IMR-90 (cell line): ENCODE measurements at regions not wholly inside any gene's neighbourhood (a gene's known extent, or its start where the extent isn't known, plus 50 kb on each side); places are given as distances from the start of the nearest gene placed in this dataset.

Experiments
- ATAC-seq: fragments of 200-7000 bp; cut with Tn5 transposase; 2 replicates; pipeline ENCODE4 v1.9.1; 2020; ENCODE audit warnings: low read depth, mild to moderate bottlenecking, moderate library complexity
- BruUV-seq: library from RNA; stranded (reverse); fragments of 400-500 nt; replicated peaks from 2 replicates; lab custom pipeline; 2021; lab: Mats Ljungman, UMichigan
- CTCF ChIA-PET: fragments of 300-600 bp; formaldehyde crosslinking; extraction: SDS; loops from one replicate; lab custom pipeline; 2021; ENCODE audit warnings: antibody characterized with exemption; lab: Yijun Ruan, JAX
- POLR2A ChIA-PET: fragments of 300-600 bp; sonication (Branson Sonifier 250); formaldehyde crosslinking; loops from one replicate; lab custom pipeline; 2022; ENCODE audit warnings: antibody characterized with exemption; ENCODE audit not compliant: unreplicated experiment; lab: Charles Lee
- DNase-seq: peaks from one replicate; pipeline ENCODE4 v3.0.0; 2013
- H2AFZ ChIP-seq: replicated peaks from 2 replicates; pipeline ENCODE3; 2013; ENCODE audit warnings: low read length, mild to moderate bottlenecking; ENCODE audit not compliant: poor library complexity
- H2AK5ac ChIP-seq: 2 replicates; pipeline ENCODE4 v1.6.1; 2013; ENCODE audit warnings: low read depth, low read length, inconsistent platforms
- H2AK9ac ChIP-seq: replicated peaks from 2 replicates; pipeline ENCODE3; 2013; ENCODE audit warnings: mild to moderate bottlenecking, low read depth, low read length, moderate library complexity; ENCODE audit not compliant: poor library complexity
- H2BK120ac ChIP-seq: 2 replicates; pipeline ENCODE4 v1.6.1; 2013; ENCODE audit warnings: low read depth, low read length, inconsistent platforms
- H2BK15ac ChIP-seq: 3 replicates; pipeline ENCODE4 v1.6.1; 2013; ENCODE audit warnings: low read depth, low read length, inconsistent platforms
- H2BK20ac ChIP-seq: 2 replicates; pipeline ENCODE4 v1.6.1; 2013; ENCODE audit warnings: low read depth, mild to moderate bottlenecking, inconsistent platforms, low read length, moderate library complexity
- H2BK5ac ChIP-seq: 2 replicates; pipeline ENCODE4 v1.6.1; 2013; ENCODE audit warnings: mild to moderate bottlenecking, low read depth, low read length, inconsistent platforms; ENCODE audit not compliant: poor library complexity, severe bottlenecking
- H3K14ac ChIP-seq: replicated peaks from 2 replicates; pipeline ENCODE4 v1.6.1; 2013; ENCODE audit warnings: low read depth, low read length, inconsistent platforms
- H3K18ac ChIP-seq: 2 replicates; pipeline ENCODE4 v1.6.1; 2013; ENCODE audit warnings: low read depth, low read length, control low read depth
- H3K23ac ChIP-seq: 2 replicates; pipeline ENCODE4 v1.6.1; 2013; ENCODE audit warnings: low read depth, low read length, inconsistent platforms
- H3K27ac ChIP-seq: 2 replicates; pipeline ENCODE4 v1.5.1; 2013; ENCODE audit warnings: mild to moderate bottlenecking, control low read depth, low read length; ENCODE audit not compliant: insufficient read depth
- H3K27me3 ChIP-seq: 2 replicates; pipeline ENCODE4 v1.6.1; 2013; ENCODE audit warnings: low read length; ENCODE audit not compliant: control insufficient read depth, insufficient read depth
- H3K36me3 ChIP-seq: 2 replicates; pipeline ENCODE4 v1.6.1; 2013; ENCODE audit warnings: low read length, mixed read lengths; ENCODE audit not compliant: control insufficient read depth, insufficient read depth
- H3K4ac ChIP-seq: 2 replicates; pipeline ENCODE4 v1.6.1; 2013; ENCODE audit warnings: low read depth, low read length, inconsistent platforms
- H3K4me1 ChIP-seq: 2 replicates; pipeline ENCODE4 v1.6.1; 2013; ENCODE audit warnings: low read length, mixed read lengths; ENCODE audit not compliant: control insufficient read depth, insufficient read depth
- H3K4me2 ChIP-seq: 2 replicates; pipeline ENCODE4 v1.6.1; 2013; ENCODE audit warnings: low read depth, mild to moderate bottlenecking, control low read depth, low read length, moderate library complexity
- H3K4me3 ChIP-seq: 2 replicates; pipeline ENCODE4 v1.5.1; 2013; ENCODE audit warnings: low read depth, mild to moderate bottlenecking, control low read depth, low read length, moderate library complexity; ENCODE audit not compliant: insufficient read depth
- H3K56ac ChIP-seq: 2 replicates; pipeline ENCODE4 v1.6.1; 2013; ENCODE audit warnings: low read length, inconsistent platforms; ENCODE audit not compliant: insufficient read depth; ENCODE audit errors: extremely low read depth
- H3K79me1 ChIP-seq, 2 experiments: 2 replicates each; pipeline ENCODE4 v1.6.1; 2013; ENCODE audit warnings: low read length in 2 of 2, inconsistent platforms in 1 of 2, low read depth in 1 of 2
- H3K9ac ChIP-seq: 2 replicates; pipeline ENCODE4 v1.6.1; 2013; ENCODE audit warnings: low read depth, low read length, control low read depth
- H3K9me1 ChIP-seq: 2 replicates; pipeline ENCODE4 v1.6.1; 2013; ENCODE audit warnings: low read length, inconsistent platforms; ENCODE audit not compliant: insufficient read depth
- H3K9me3 ChIP-seq: 2 replicates; pipeline ENCODE4 v1.6.1; 2013; ENCODE audit warnings: low read length; ENCODE audit not compliant: control insufficient read depth, insufficient read depth
- H4K20me1 ChIP-seq: 2 replicates; pipeline ENCODE4 v1.6.1; 2013; ENCODE audit warnings: low read length, inconsistent platforms; ENCODE audit not compliant: insufficient read depth
- H4K5ac ChIP-seq: 2 replicates; pipeline ENCODE4 v1.6.1; 2013; ENCODE audit warnings: mild to moderate bottlenecking, low read depth, low read length, control low read depth
- H4K8ac ChIP-seq, 2 experiments: 2 replicates each; pipeline ENCODE4 v1.6.1; 2013; ENCODE audit warnings: low read depth in 2 of 2, low read length in 2 of 2, control low read depth in 1 of 2, inconsistent platforms in 1 of 2
- H4K91ac ChIP-seq: 2 replicates; pipeline ENCODE4 v1.6.1; 2013; ENCODE audit warnings: low read depth, low read length, inconsistent platforms; ENCODE audit not compliant: insufficient read depth
- BHLHE40 ChIP-seq: fragments of 150-350 bp; IDR thresholded peaks from 2 replicates; pipeline ENCODE4 v1.6.1; 2016; ENCODE audit warnings: mild to moderate bottlenecking, low read depth, low read length
- CEBPB ChIP-seq: IDR thresholded peaks from 2 replicates; pipeline ENCODE4 v1.6.1; 2012; ENCODE audit warnings: low read depth, low read length, improper control_type of control experiment
- CHD1 ChIP-seq: IDR thresholded peaks from 2 replicates; pipeline ENCODE4 v1.6.1; 2012; ENCODE audit warnings: low read depth, low read length, improper control_type of control experiment
- FOS ChIP-seq: fragments of 150-350 bp; IDR thresholded peaks from 2 replicates; pipeline ENCODE4 v1.6.1; 2016; ENCODE audit warnings: low read depth, low read length
- MAFK ChIP-seq: IDR thresholded peaks from 2 replicates; pipeline ENCODE4 v1.6.1; 2012; ENCODE audit warnings: low read depth, low read length, improper control_type of control experiment
- MXI1 ChIP-seq: IDR thresholded peaks from 2 replicates; pipeline ENCODE4 v1.6.1; 2012; ENCODE audit warnings: low read depth, mild to moderate bottlenecking, low read length, moderate library complexity, borderline replicate concordance
- NFE2L2 ChIP-seq: fragments of 150-350 bp; IDR thresholded peaks from 2 replicates; pipeline ENCODE4 v1.6.1; 2016; ENCODE audit warnings: low read depth, mild to moderate bottlenecking, low read length
- POLR2A ChIP-seq: IDR thresholded peaks from 2 replicates; pipeline ENCODE4 v1.6.1; 2012; ENCODE audit warnings: mild to moderate bottlenecking, low read depth, low read length
- RAD21 ChIP-seq: IDR thresholded peaks from 2 replicates; pipeline ENCODE4 v1.6.1; 2012; ENCODE audit warnings: low read length, improper control_type of control experiment
- RCOR1 ChIP-seq: IDR thresholded peaks from 2 replicates; pipeline ENCODE4 v1.6.1; 2012; ENCODE audit warnings: mild to moderate bottlenecking, low read length, improper control_type of control experiment; ENCODE audit not compliant: insufficient replicate concordance
- RFX5 ChIP-seq: IDR thresholded peaks from 2 replicates; pipeline ENCODE4 v1.8.0; 2012; ENCODE audit warnings: low read depth, mild to moderate bottlenecking, low read length, moderate library complexity
- SMC3 ChIP-seq: fragments of 150-350 bp; IDR thresholded peaks from 2 replicates; pipeline ENCODE4 v1.6.1; 2016; ENCODE audit warnings: low read depth, mild to moderate bottlenecking, antibody characterized with exemption, low read length, moderate library complexity
- whole genome bisulfite sequencing, 2 experiments: methylation state at CpG; one replicate each; pipeline versions ENCODE4 v1.1.5 to v1.1.7; 2013; ENCODE audit warnings: missing lambda C conversion rate in 2 of 2; ENCODE audit not compliant: insufficient read length in 1 of 2; ENCODE audit errors: extremely low coverage in 2 of 2; 5-methylcytosine and 5-hydroxymethylcytosine counted together
- dilution Hi-C: fragments of 300-500 bp; cut with HindIII; formaldehyde crosslinking; loops from one replicate; pipeline ENCODE4 v1.14.3; 2018; ENCODE audit warnings: low sequenced_read_pairs; ENCODE audit not compliant: unreplicated experiment
- in situ Hi-C: fragments of 300-500 bp; cut with MboI; formaldehyde crosslinking; loops from 3 replicates; pipeline ENCODE4 v1.14.3; 2019; ENCODE audit warnings: low sequenced_read_pairs, inconsistent platforms, mixed read lengths
- intact Hi-C: fragments of 100-400 bp; cut with micrococcal nuclease; formaldehyde crosslinking; loops from 2 replicates; pipeline ENCODE4 v1.10.0; 2022
- TF ChIP-seq, protein P1 (sequence below): fragments of 150-350 bp; IDR thresholded peaks from 2 replicates; pipeline ENCODE4 v1.6.1; 2016; ENCODE audit warnings: low read depth, mild to moderate bottlenecking, low read length, moderate library complexity, borderline replicate concordance
- TF ChIP-seq, protein P2 (sequence below): fragments of 150-350 bp; IDR thresholded peaks from 2 replicates; pipeline ENCODE4 v1.6.1; 2017; ENCODE audit warnings: mild to moderate bottlenecking, antibody characterized with exemption, low read length, low read depth
- TF ChIP-seq, protein P3 (sequence below): conservative IDR thresholded peaks from 2 replicates; pipeline ENCODE4 v1.5.1; 2012; ENCODE audit warnings: mild to moderate bottlenecking, low read depth, low read length, improper control_type of control experiment

DNA sequence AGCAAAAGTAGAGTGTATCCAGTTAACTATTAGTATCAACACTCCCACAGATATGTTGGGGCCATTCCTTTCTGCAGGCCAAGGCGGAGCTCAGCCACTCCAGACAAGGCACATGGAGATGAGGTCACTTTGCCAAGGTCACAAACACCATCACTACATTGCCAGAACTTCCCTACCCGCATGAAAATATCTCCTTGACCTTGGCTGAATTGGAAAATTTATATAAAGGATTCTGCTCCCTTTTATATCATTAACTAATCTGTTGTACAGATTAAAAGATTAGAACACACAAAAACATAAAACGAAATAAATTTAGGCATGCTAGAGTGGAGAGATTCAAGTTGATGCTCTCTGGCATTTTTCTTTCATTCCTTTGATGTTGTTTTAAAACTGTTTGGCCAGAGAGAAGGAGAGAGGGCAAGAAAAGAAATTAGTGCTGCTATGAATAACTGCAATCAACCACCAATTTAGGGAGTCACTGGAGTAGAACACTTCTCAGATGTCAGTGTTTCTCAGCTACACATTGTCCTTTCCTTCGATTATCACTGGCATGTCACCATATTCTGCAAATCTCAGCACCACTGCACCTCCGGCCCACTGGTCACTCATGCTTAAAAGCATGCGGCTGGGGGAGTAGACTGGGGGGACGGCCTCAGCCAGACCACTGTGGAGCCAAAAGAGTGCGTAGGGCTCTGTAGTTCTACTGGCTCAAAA, 78.7 kb upstream of the ATP1B1 start:
- CTCF ChIA-PET, result no interaction called here
- no CpG with 5 or more reads among the region's 8 CpGs for WGBS, 2 experiments
- BruUV-seq, result no TSS peak
- TF ChIP-seq RFX5, result no peak
- TF ChIP-seq POLR2A, result no peak
- TF ChIP-seq CEBPB, result no peak
- TF ChIP-seq BHLHE40, result no peak
- TF ChIP-seq, protein P1, sequence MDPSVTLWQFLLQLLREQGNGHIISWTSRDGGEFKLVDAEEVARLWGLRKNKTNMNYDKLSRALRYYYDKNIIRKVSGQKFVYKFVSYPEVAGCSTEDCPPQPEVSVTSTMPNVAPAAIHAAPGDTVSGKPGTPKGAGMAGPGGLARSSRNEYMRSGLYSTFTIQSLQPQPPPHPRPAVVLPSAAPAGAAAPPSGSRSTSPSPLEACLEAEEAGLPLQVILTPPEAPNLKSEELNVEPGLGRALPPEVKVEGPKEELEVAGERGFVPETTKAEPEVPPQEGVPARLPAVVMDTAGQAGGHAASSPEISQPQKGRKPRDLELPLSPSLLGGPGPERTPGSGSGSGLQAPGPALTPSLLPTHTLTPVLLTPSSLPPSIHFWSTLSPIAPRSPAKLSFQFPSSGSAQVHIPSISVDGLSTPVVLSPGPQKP, result no peak
- TF ChIP-seq, protein P2, sequence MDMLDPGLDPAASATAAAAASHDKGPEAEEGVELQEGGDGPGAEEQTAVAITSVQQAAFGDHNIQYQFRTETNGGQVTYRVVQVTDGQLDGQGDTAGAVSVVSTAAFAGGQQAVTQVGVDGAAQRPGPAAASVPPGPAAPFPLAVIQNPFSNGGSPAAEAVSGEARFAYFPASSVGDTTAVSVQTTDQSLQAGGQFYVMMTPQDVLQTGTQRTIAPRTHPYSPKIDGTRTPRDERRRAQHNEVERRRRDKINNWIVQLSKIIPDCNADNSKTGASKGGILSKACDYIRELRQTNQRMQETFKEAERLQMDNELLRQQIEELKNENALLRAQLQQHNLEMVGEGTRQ, result no peak
- no peak for TF ChIP-seq MXI1
- no peak for TF ChIP-seq RCOR1
- no peak for TF ChIP-seq MAFK
- TF ChIP-seq SMC3, result no peak
- no peak for TF ChIP-seq RAD21
- TF ChIP-seq CHD1, result no peak
- TF ChIP-seq, protein P3, sequence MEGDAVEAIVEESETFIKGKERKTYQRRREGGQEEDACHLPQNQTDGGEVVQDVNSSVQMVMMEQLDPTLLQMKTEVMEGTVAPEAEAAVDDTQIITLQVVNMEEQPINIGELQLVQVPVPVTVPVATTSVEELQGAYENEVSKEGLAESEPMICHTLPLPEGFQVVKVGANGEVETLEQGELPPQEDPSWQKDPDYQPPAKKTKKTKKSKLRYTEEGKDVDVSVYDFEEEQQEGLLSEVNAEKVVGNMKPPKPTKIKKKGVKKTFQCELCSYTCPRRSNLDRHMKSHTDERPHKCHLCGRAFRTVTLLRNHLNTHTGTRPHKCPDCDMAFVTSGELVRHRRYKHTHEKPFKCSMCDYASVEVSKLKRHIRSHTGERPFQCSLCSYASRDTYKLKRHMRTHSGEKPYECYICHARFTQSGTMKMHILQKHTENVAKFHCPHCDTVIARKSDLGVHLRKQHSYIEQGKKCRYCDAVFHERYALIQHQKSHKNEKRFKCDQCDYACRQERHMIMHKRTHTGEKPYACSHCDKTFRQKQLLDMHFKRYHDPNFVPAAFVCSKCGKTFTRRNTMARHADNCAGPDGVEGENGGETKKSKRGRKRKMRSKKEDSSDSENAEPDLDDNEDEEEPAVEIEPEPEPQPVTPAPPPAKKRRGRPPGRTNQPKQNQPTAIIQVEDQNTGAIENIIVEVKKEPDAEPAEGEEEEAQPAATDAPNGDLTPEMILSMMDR, result no peak
- no peak for TF ChIP-seq FOS
- no peak for TF ChIP-seq NFE2L2
- DNase-seq (no peak), ATAC-seq (no peak)
- no peak overlapping the region for H3K9ac ChIP-seq
- H3K9me3 ChIP-seq, result no peaks in the 10 kb centered on the region
- no peak overlapping the region for H4K5ac ChIP-seq
- H3K4ac ChIP-seq, result no peak overlapping the region
- in situ Hi-C loops (no loop called here), intact Hi-C loops (no loop called here), dilution Hi-C loops (no loop called here)
- H3K4me3 ChIP-seq, result no peak overlapping the region
- H3K56ac ChIP-seq, result no peak overlapping the region
- no peaks in the 10 kb centered on the region for H4K20me1 ChIP-seq
- no peak overlapping the region for H2AK9ac ChIP-seq
- H3K36me3 ChIP-seq, result no peaks in the 10 kb centered on the region
- no peaks in the 10 kb centered on the region for H3K4me1 ChIP-seq
- no peak overlapping the region for H3K18ac ChIP-seq
- H2BK5ac ChIP-seq, result no peak overlapping the region
- no peak overlapping the region for H4K8ac ChIP-seq
- H3K4me2 ChIP-seq, result no peak overlapping the region
- H4K91ac ChIP-seq, result no peak overlapping the region
- no peaks in the 10 kb centered on the region for H3K9me1 ChIP-seq
- no peak overlapping the region for H2BK20ac ChIP-seq
- no peaks in the 10 kb centered on the region for H3K79me1 ChIP-seq
- H3K27me3 ChIP-seq, result no peaks in the 10 kb centered on the region
- no peak overlapping the region for H2BK15ac ChIP-seq
- POLR2A ChIA-PET, result no interaction called here
- no peak overlapping the region for H2AFZ ChIP-seq
- H3K27ac ChIP-seq, result no peak overlapping the region
- H3K14ac ChIP-seq, result no peak overlapping the region
- H3K23ac ChIP-seq, result no peak overlapping the region
- H2AK5ac ChIP-seq, result no peak overlapping the region
- H2BK120ac ChIP-seq, result no peak overlapping the region
